HG03097 (cell line): ENCODE measurements at regions not wholly inside any gene's neighbourhood (a gene's known extent, or its start where the extent isn't known, plus 50 kb on each side); places are given as distances from the start of the nearest gene placed in this dataset.
"Not testable (repeated sequence)": the region's sequence is repeated elsewhere in the genome, so short reads cannot be mapped to it uniquely, and the experiment has no call there.

Experiments
- ATAC-seq: cut with Tn5 transposase; IDR thresholded peaks from one replicate; pipeline ENCODE4 v1.9.1; 2021; ENCODE audit not compliant: unreplicated experiment, low FRiP score

DNA sequence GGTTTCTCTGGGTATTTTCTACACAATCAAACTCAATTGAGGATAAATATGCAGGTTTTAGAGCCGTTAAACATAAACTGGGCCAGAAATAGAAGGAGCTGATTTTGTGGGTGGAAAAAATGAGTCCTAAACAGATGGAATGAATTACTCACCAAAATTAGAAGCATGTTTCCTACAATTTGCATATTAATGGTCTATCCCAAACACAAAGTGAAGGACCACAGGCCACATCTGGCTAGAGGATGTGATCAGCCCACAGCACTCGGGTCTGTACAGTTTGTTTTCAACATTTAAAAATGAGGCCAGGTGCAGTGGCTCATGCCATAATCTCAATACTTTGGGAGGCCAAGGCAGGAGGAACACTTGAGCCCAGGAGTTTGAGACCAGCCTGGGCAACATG lies 296.3 kb downstream of the PREX1 start:
- no peak for ATAC-seq

DNA sequence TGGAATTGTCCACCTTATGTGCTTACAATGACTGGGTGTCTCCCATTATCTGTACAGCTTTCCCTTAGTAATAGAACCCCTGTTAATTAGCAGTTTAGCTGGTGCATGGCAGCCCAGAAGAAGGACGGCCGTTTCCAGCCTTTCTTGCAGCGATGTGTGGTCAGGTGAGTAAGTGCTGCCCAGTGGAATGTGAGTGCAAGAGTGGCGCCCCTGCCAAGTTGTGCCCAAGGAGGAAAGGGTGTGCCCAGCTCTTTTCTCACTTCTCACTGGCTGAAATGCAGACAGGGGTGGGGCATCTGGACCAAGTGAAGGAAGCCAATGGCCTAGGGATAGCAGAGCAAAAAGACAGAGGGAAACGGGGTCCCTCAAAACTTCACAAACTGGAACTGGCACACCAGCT lies 296.8 kb downstream of the PREX1 start:
- ATAC-seq: no peak

DNA sequence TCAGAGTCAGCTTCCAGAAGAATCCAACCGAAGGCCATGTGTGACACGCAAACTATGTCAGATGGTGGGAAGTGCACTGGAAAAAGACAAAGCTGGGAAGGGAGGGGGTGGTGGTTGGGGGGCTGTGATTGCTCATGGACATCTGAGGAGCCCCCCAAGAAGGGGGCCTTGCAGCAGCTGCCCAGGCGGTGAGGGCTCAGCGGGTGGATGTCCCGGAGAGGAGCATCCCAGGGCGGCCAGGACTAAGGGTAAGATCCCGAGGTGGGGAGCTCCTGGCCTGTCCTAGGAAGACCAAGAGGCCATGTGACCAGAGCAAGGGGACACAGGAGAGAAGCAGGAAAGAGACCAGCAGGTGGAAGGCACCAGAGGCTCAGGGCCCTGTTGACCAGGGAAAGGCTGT lies 299.5 kb downstream of the PREX1 start:
- ATAC-seq: no peak

DNA sequence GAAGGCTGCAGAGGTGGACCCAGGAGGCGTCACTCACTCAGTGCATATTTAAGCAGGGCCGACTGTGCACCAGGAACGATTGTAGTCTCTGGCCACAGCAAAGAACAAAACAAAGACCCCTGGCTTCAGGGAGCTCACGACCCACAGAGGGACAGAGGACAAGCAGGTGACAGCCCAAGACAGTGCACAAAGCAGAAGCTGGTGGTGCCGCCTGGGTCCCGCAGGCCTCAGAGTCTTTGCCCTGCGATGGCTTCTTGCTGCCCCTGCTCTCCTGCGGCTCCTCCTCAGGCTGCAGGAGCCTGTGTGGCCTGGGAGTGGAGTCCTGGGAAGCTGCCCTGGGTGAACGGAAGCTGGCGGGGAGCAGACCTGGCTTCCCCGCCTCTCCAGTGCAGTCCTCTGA lies 300.0 kb downstream of the PREX1 start:
- no peak for ATAC-seq

DNA sequence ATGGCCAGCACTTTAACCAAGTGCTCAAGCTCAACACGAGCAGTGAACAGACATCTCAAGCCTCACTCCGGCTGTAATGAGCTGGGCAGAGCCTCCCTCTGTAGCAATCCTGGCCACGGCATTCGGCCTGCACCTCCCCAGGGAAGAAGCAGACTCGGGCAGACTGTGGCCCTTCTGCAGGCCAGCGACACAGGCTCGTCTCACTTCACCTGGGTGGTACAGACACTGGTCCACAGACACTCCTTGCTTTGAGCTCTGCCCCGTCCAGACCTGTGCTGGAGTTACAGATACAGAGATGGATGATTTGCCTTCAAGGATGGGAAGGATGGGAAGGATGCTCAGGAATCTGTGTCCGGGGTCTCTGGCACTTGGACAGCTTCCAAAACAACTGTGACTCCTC lies 300.9 kb downstream of the PREX1 start:
- ATAC-seq: no peak

DNA sequence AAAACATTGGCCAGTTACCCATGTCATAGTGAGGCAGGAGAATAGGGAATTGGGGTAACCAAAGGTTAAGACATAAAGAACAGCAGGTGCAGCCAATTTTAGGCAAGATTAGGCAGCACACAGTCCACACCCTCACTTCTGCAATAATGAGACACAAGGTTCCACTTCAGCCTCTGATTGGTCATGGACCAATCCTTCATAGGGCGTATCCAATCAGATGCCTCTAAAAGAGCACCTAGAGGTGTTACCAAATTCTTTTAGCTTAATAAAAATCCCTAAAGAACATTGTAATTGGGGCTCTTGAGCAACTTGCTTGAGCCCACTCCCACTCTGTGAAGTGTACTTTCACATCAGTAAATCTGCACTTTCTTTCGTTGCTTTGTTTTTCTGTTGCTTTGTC lies 302.4 kb downstream of the PREX1 start:
- ATAC-seq: no peak

DNA sequence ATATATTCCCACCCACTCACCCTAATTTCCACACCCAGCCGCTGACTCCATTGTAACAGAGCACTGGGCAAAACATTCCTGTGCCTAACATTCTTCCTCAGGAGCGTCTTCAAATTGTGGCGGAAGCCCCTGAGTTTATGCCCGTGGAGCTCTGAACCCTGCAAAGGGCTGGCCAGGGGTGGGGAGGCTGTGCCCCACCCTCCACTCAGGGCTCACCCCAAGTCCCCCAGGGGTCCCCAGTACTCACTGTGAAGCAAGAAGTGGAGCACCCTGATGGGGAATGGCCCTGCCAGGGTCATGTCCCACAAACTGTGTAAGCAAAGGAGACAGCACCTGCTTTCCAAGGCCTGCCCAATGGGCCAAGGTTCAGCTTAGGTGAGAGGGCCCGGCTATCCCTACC lies 303.2 kb downstream of the PREX1 start:
- no peak for ATAC-seq

DNA sequence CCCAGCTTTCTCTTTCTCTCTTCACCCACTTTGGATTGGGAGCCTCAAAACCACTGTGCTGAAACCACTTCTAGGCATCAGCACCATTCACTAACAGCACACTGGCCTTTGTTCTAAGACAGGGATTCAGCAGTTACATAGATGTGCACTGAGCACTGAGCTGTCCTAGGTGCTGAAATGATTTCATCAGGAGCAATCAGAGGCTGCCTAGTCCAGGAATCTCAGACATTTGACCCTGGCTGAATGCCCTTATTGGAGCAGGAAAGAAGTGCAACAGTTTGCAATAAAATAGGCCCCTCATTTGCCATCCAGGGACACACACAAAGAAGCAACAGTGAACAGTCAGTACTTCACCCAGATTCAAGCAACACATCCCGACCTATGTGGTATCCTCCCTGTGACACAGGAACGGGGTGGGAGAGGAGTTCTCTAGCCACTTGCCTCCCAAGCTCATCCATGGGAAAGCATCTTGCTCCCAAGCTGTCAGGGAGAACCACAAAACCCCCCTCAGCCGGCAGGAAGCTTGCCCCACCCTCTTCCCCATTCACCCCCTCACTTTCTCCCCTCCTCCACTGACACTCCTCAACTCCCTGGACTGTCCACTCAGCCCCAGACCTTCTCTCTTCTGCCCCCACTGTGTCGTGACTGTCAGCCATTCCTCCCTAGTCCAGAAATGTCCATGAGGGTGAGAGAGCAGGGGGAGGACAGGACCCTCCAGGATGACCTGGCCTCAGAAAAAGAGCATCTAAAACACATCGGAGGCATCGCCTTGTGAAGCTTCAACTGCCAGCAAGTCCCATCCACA lies 304.4 kb downstream of the PREX1 start:
- ATAC-seq: no peak

DNA sequence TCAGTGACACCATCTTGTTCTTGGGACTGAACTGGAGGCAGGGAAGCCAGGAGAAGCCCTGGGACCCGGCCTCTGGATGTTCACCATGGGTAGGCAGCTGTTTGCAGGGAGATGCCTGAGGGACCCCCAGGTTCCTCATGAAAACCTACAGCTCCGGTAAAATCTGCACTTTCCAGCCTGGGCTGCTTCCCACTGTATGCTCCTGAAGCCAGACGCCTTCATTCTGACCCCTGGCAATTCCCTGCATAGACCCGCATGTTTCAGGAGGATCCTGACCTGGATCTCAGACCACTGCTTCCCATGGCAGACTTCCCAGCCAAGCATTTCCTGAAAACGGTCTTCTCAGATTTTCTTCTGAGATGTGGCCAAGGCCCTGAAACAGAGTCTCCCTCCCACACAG lies 306.7 kb downstream of the PREX1 start:
- no peak for ATAC-seq

DNA sequence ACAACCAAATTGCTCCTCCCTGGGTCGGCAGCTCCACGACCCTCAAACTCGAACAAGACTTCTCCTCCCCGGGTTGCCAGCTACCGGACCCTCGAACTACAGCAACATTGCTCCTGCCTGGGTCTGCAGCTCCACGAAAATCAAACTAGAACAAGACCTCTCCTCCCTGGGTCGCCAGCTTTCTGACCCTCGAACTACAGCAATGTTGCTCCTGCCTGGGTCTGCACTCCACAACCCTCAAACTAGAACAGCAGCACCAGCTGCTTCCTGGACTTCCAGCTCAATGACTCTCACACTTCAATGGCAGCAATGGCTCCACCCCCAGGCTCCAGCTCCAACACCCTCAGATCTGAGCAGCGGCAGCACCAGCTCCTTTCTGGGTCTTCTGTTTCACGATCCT lies 311.6 kb downstream of the PREX1 start:
- ATAC-seq: not testable (repeated sequence)

DNA sequence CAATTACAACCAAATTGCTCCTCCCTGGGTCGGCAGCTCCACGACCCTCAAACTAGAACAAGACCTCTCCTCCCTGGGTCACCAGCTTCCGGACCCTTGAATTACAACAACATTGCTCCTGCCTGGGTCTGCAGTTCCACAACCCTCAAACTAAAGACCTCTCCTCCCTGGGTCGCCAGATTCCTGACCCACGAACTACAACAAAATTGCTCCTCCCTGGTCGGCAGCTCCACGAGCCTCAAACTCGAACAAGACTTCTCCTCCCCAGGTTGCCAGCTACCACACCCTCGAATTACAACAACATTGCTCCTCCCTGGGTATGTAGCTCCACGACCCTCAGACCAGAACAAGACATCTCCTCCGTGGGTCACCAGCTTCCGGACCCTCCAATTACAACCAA lies 313.2 kb downstream of the PREX1 start:
- ATAC-seq: not testable (repeated sequence)

DNA sequence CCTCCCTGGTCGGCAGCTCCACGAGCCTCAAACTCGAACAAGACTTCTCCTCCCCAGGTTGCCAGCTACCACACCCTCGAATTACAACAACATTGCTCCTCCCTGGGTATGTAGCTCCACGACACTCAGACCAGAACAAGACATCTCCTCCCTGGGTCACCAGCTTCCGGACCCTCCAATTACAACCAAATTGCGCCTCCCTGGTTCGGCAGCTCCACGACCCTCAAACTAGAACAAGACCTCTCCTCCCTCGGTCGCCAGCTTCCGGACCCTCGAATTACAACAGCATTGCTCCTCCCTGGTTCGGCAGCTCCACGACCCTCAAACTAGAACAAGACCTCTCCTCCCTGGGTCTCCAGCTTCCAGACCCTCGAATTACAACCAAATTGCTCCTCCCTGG lies 315.3 kb downstream of the PREX1 start:
- not testable (repeated sequence) for ATAC-seq

DNA sequence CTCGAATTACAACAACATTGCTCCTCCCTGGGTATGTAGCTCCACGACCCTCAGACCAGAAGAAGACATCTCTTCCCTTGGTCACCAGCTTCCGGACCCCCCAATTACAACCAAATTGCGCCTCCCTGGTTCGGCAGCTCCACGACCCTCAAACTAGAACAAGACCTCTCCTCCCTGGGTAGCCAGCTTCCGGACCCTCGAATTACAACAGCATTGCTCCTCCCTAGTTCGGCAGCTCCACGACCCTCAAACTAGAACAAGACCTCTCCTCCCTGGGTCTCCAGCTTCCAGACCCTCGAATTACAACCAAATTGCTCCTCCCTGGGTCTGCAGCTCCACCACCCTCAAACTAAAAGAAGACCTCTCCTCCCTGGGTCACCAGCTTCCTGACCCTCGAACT lies 322.7 kb downstream of the PREX1 start:
- not testable (repeated sequence) for ATAC-seq

DNA sequence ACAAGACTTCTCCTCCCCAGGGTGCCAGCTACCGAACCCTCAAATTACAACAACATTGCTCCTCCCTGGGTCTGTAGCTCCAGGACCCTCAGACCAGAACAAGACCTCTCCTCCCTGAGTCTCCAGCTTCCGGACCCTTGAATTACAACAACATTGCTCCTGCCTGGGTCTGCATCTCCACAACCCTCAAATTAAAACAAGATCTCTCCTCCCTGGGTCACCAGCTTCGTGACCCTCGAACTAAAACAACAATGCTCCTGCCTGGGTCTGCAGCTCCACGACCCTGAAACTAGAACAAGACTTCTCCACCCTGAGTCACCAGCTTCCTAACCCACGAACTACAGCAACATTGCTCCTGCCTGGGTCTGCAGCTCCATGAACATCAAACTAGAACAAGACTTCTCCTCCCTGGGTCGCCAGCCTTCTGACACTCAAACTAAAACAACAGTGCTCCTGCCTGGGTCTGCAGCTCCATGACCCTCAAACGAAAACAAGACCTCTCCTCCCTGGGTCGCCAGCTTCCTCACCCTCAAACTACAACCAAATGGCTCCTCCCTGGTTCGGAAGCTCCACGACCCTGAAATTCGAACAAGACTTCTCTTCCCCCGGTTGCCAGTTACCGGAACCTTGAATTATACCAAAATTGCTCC lies 324.5 kb downstream of the PREX1 start:
- no peak for ATAC-seq

DNA sequence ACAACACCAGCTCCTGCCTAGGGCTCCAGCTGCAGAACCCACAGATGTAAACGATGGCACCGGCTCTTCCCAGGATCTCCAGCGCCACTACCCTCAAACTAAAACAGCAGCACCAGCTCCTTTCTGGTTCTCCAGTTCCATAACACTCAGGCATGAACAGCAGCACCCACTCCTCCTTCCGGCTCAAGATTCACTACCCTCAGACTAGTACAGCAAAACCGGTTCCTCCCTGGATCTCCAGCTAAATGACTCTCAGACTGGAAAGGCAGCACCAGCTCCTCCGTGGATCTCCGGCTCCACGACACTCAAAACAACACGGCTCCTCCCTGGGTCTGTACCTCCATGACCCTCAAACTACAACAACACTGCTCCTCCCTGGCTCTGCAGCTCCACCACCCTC lies 325.0 kb downstream of the PREX1 start:
- no peak for ATAC-seq

DNA sequence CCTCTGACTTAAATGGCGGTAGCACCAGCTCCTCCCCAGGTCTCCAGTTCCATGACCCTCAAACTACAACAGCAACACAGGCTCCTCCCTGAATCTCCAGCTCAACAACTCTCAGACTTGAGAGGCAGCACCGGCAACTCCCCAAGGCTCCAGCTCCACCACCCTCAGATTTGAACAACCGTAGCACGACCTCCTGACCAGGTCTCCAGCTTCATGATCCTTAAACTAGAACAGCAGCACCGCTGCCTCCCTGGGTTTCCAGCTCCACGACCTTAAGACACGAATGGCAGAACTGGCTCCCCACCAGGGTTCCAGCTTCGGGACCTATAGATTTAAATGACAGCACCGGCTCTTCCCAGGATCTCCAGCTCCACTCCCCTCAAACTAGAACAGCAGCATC lies 325.8 kb downstream of the PREX1 start:
- ATAC-seq: no peak

DNA sequence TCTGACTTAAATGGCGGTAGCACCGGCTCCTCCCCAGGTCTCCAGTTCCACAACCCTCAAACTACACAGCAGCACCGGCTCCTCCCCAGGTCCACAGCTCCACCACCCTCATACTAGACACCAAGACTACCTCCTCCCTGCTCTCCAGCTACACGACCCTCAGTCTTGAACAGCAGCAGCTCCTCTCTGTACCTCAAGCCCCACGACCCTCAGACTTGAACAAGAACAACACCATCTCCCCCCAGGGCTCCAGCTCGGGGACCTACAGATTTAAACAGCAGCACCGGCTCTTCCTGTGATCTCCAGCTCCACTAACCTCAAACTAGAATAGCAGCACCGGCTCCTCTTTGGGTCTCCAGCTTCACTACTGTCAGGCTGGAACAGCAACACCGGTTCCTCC lies 326.9 kb downstream of the PREX1 start:
- not testable (repeated sequence) for ATAC-seq

DNA sequence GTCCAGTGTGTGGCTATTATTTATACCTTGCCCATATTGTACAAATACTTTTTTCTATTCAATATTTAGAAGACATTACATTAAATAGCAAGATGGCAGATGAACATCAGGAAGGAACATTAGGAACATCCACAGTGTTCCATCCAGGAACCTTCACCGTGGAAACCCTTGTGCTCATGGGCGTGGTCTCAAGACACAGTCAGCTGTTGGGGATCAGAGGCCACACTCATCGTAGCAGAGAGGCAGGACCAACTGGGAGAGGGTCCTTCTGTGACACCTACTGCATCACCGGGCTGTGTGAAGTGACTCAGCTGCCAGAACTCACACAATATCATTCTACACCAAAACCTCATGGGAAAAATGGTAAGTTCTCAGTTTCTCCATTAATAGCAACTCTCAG lies 328.9 kb downstream of the PREX1 start:
- ATAC-seq: not testable (repeated sequence)

DNA sequence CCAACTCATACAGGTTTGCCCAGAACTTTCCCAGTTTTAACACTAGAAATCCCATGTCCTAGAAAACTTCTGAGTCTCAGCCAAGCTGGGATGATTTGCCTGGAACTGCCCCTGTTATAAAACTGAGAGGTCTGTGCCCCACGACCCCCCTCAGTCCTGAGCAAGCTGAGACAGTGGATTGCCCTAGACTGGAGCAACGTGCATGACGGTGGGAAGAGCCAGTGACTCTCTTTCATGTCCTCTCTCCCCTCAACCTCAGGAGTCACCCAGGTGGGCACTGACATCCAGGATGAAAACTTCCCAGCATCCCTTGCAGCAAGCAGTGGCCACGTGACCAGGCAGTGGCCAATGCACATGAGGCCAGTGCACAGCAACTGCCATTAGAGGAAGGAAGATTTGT lies 329.7 kb downstream of the PREX1 start:
- not testable (repeated sequence) for ATAC-seq

DNA sequence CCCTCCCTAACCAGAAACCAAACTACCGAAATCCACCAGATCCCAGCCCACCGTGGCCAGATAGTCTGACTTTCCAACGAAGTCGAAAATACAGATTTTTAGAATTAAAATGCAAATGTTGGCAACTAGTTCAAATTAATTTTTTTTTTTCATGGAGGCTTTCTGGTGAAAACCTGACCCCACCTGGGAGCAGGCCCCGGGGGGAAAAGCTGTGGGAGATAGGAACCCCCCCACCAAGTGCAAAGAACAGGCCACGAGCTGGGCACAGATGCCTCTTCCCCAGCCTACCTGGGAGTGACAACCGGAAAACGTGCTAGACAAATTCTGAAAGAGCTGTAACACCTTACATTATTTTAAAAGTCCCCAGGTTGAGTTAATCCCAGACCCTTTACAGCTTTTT lies 333.8 kb downstream of the PREX1 start:
- ATAC-seq: no peak

DNA sequence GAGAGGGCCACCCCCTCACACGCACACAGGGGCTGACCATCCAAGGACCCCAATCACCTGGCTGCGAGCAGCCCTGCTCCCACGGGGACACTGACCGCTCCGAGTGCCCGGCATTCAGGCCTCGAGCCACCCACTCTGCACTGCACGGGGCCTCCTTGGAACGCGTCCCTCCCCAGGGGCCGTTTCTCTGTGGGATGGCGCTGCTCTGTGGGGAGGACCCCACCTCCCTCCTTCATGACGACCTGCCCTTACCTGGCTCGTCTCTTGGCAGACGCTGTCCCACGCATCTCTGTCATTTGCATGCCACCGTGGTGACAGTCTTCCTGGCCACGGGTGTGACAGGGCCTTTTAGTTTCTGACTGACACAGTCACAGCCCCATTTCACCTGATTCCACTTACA lies 334.5 kb downstream of the PREX1 start:
- ATAC-seq: not testable (repeated sequence)

DNA sequence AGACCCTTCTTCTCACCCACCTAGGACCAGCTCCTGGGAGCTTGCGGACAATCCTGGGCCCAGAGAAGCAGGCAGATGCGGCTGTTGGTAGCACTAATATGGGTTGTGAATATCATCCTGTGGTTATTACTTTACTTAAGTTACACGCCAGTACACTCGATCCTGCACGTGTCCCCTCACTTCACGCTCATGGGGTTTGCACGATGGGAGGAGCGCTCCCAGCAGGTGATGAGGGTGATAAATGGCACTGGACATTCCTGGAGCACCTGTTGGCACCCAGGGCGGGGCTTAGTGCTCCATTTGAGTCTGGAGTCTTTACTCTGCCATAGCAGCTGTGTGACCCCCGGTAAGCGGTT lies 335.1 kb downstream of the PREX1 start:
- no peak for ATAC-seq
